ENCODE measurements at regions not wholly inside any gene's neighbourhood (a gene's known extent, or its start where the extent isn't known, plus 50 kb on each side); places are given as distances from the start of the nearest gene placed in this dataset.
"Not testable (repeated sequence)": the region's sequence is repeated elsewhere in the genome, so short reads cannot be mapped to it uniquely, and the experiment has no call there.

DNA sequence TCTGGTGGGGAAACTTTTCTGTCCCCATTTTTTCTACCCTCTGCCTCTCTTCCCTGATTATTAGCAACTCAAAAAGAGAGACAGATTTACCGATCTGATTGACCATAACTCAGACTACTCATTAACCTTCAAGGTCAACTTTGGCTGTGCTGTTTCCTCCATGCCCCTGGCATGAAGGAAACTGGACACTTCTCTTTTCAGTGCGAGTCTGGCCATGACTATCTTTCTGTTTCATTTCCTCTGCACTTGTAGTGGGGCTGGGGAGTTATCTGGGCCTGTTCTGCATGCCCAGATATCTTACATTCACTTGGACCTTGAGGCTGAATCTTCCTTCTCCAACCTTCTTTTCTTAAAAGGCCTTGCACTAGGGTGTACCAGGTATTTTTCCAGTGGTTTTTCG, 76.9 kb upstream of the SLCO2A1 start:
- no peak for DNase-seq (ENCODE audit: low read depth)
- TF ChIP-seq, protein P1, sequence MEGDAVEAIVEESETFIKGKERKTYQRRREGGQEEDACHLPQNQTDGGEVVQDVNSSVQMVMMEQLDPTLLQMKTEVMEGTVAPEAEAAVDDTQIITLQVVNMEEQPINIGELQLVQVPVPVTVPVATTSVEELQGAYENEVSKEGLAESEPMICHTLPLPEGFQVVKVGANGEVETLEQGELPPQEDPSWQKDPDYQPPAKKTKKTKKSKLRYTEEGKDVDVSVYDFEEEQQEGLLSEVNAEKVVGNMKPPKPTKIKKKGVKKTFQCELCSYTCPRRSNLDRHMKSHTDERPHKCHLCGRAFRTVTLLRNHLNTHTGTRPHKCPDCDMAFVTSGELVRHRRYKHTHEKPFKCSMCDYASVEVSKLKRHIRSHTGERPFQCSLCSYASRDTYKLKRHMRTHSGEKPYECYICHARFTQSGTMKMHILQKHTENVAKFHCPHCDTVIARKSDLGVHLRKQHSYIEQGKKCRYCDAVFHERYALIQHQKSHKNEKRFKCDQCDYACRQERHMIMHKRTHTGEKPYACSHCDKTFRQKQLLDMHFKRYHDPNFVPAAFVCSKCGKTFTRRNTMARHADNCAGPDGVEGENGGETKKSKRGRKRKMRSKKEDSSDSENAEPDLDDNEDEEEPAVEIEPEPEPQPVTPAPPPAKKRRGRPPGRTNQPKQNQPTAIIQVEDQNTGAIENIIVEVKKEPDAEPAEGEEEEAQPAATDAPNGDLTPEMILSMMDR (IDR thresholded peaks at IDR 0.05; ENCODE audit: insufficient read depth, low read depth, low read length) = no peak
- no peak overlapping the region for H3K4me3 ChIP-seq (ENCODE audit: low read depth, low read length)

DNA sequence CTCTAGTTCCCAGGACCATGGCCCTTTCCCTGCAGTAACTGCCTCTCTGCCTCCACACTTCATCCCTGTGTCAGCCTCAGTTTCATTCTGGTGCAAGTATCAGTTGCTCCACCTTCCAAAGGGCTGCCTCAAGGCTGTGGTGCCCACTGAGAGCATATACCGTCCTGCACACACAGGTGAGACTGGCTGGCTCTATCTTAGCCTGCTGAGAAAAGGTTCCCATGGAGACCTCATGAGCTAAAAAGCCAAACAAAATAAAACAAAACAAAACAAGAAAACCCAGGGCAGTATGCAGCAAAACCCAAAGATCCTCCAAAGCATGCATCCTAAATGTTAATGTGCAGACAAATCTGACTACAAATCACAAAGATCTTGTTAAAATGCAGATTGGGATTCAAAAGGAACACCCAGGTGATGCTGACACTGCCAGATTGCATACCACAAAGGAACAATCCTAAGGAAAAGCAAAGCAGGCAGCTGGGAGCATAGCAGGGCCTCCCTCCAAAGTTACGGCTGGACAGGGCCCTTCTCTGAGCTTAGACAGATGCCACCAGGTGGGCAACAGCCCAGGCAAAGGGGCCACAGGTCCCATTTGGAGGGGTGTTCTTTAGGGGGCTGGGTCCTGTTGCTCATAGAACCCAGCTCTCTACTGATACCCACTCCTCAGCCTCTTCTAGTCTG, 76.3 kb upstream of the SLCO2A1 start:
- TF ChIP-seq, protein P1 (IDR thresholded peaks at IDR 0.05; ENCODE audit: insufficient read depth, low read depth, low read length) = no peak
- no peak overlapping the region for H3K4me3 ChIP-seq (ENCODE audit: low read depth, low read length)
- no peak for DNase-seq (ENCODE audit: low read depth)

DNA sequence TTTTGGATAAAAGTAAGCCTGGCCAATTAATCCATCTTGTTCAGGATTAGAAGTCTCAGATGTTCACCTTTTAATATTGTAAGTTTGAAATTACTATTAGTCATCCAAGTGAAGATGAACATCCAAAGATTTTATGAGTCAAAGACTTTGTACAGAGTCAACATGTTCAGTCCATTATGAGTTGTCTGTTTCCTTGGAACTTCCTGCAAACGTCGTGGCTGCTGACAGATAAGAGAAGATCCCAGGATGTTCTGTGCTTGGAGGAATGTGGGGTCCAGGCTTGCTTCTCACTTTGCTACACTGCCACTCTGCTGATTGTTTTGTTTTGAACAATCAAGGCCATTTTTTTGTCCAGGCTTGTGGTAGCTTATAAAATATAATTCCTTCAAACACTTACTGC, 74.3 kb upstream of the SLCO2A1 start:
- TF ChIP-seq, protein P1 (IDR thresholded peaks at IDR 0.05; ENCODE audit: insufficient read depth, low read depth, low read length) = no peak
- DNase-seq (ENCODE audit: low read depth) = no peak
- H3K4me3 ChIP-seq (ENCODE audit: low read depth, low read length) = no peak overlapping the region

DNA sequence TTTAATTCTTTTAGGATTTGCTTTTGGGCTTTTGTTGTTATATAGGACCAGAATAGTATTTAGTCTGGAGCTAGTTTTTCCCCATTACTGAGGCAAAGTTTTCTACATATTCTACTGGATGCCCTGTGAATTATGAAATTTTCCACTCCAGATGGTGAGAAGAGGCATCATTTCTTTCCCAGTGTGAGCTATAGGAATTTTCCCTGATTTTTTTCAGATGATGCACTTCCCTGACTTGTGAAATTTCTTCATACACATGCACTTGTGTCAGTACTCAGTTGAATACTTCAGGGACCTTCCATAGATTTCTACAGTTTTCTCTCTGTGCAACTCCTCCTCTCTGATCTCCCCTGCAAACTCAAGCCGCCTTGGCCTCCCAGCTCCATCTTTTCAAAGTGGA, 73.7 kb upstream of the SLCO2A1 start:
- peak; percentile 31 for DNase-seq (ENCODE audit: low read depth)
- TF ChIP-seq, protein P1 (IDR thresholded peaks at IDR 0.05; ENCODE audit: insufficient read depth, low read depth, low read length) = no peak
- no peak overlapping the region for H3K4me3 ChIP-seq (ENCODE audit: low read depth, low read length)

DNA sequence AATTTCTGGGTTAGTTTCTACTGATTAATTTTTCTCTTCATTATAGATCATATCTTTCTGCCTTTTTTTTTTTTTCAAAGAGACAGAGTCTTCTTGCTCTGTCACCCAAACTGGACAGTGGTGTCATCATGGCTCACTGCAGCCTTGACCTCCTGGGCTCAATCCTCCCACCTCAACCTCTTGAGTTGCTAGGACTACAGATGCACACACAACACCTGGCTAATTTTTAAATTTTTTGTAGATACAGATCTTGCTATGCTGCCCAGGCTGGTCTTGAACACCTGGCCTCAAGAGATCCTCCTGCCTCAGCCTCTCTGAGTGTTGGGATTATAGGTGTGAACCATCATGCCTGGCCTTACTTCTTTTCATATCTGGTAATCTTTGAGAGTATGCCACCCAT, 73.3 kb upstream of the SLCO2A1 start:
- no peak for DNase-seq (ENCODE audit: low read depth)
- TF ChIP-seq, protein P1 (IDR thresholded peaks at IDR 0.05; ENCODE audit: insufficient read depth, low read depth, low read length) = no peak
- no peak overlapping the region for H3K4me3 ChIP-seq (ENCODE audit: low read depth, low read length)

DNA sequence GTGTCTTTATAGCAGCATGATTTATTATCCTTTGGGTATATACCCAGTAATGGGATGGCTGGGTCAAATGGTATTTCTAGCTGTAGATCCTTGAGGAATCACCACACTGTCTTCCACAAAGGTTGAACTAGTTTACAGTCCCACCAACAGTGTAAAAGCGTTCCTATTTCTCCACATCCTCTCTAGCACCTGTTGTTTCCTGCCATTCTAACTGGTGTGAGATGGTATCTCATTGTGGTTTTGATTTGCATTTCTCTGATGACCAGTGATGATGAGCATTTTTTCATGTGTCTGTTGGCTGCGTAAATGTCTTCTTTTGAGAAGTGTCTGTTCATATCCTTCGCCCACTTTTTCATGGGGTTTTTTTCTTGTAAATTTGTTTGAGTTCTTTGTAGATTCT, 66.5 kb upstream of the SLCO2A1 start:
- DNase-seq (ENCODE audit: low read depth); H3K4me3 ChIP-seq (ENCODE audit: low read depth, low read length): not testable (repeated sequence)

DNA sequence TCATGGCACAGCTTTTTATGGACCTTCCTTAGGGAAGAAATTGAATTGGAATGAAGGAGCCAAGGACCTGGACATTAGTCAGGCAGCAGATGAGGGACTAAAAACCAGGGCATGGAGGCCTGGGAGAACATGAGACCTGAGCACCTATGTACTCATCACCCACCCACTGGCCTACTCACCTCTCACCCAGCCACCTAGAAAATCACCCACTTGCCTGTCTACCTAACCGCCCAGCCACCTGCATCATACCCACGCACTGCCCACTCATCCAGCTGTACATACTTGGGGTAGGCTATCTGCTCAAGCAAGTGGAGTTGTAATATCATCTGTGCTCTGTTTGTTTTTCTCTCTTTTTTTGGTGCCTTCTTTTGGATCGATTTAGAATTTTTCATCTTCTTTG, 65.3 kb upstream of the SLCO2A1 start:
- TF ChIP-seq, protein P1 (IDR thresholded peaks at IDR 0.05; ENCODE audit: insufficient read depth, low read depth, low read length) = no peak
- no peak overlapping the region for H3K4me3 ChIP-seq (ENCODE audit: low read depth, low read length)
- DNase-seq (ENCODE audit: low read depth) = no peak
